Keratinocyte (primary cell): ENCODE measurements at regions not wholly inside any gene's neighbourhood (a gene's known extent, or its start where the extent isn't known, plus 50 kb on each side); places are given as distances from the start of the nearest gene placed in this dataset.
"Not testable (repeated sequence)": the region's sequence is repeated elsewhere in the genome, so short reads cannot be mapped to it uniquely, and the experiment has no call there.

Experiments
- DNase-seq: peaks from one replicate; pipeline ENCODE4 v3.0.0-alpha.2; 2011; ENCODE audit warnings: low read depth, missing footprints, low spot score
- FAIRE-seq: peaks from 2 replicates; lab custom pipeline; 2011; peaks lifted over from hg19 to GRCh38; lab: Jason Lieb, UNC
- H2AFZ ChIP-seq: 2 replicates; pipeline ENCODE4 v1.6.0; 2012; ENCODE audit warnings: low read length, control low read depth, inconsistent platforms; ENCODE audit not compliant: control insufficient read depth
- H3K27ac ChIP-seq: 2 replicates; pipeline ENCODE4 v1.5.1; 2011; ENCODE audit warnings: low read length; ENCODE audit not compliant: control insufficient read depth, insufficient read depth
- H3K27me3 ChIP-seq: 3 replicates; pipeline ENCODE4 v1.6.0; 2011; ENCODE audit warnings: low read length; ENCODE audit not compliant: control insufficient read depth, insufficient read depth; ENCODE audit errors: extremely low read depth
- H3K36me3 ChIP-seq, 2 experiments: 2 replicates in 1 of 2; 3 replicates in 1 of 2; pipeline ENCODE4 v1.5.1; 2011; ENCODE audit warnings: low read length in 2 of 2, mild to moderate bottlenecking in 1 of 2; ENCODE audit not compliant: control insufficient read depth in 2 of 2, insufficient read depth in 2 of 2; ENCODE audit errors: extremely low read depth in 1 of 2
- H3K4me1 ChIP-seq: 3 replicates; pipeline ENCODE4 v1.5.1; 2011; ENCODE audit warnings: low read length; ENCODE audit not compliant: control insufficient read depth, insufficient read depth; ENCODE audit errors: extremely low read depth
- H3K4me2 ChIP-seq: 3 replicates; pipeline ENCODE4 v1.6.0; 2011; ENCODE audit warnings: low read depth, low read length; ENCODE audit not compliant: control insufficient read depth, insufficient read depth; ENCODE audit errors: extremely low read depth
- H3K4me3 ChIP-seq, 3 experiments: fragments of 200-600 bp in 1 of 3; sonication (generic) in 1 of 3; 2 replicates in 2 of 3; 3 replicates in 1 of 3; pipeline ENCODE4 v1.5.1; 2011 to 2016; ENCODE audit warnings: low read length in 3 of 3, mild to moderate bottlenecking in 3 of 3, control low read depth in 2 of 3, inconsistent platforms in 1 of 3, low read depth in 1 of 3, mixed read lengths in 1 of 3, mixed run types in 1 of 3, moderate library complexity in 1 of 3; ENCODE audit not compliant: control insufficient read depth in 2 of 3, insufficient read depth in 2 of 3; ENCODE audit errors: extremely low read depth in 1 of 3
- H3K79me2 ChIP-seq: 2 replicates; pipeline ENCODE4 v1.6.0; 2012; ENCODE audit warnings: low read length; ENCODE audit not compliant: control insufficient read depth, insufficient read depth
- H3K9ac ChIP-seq: 3 replicates; pipeline ENCODE4 v1.6.0; 2011; ENCODE audit warnings: low read length; ENCODE audit not compliant: control insufficient read depth, insufficient read depth; ENCODE audit errors: extremely low read depth
- H3K9me1 ChIP-seq: 3 replicates; pipeline ENCODE4 v1.6.0; 2011; ENCODE audit warnings: low read length; ENCODE audit not compliant: control insufficient read depth, insufficient read depth; ENCODE audit errors: extremely low read depth
- H3K9me3 ChIP-seq: 2 replicates; pipeline ENCODE4 v1.5.1; 2012; ENCODE audit warnings: low read depth, low read length; ENCODE audit not compliant: control insufficient read depth
- H4K20me1 ChIP-seq: 3 replicates; pipeline ENCODE4 v1.6.0; 2011; ENCODE audit warnings: low read length; ENCODE audit not compliant: control insufficient read depth, insufficient read depth; ENCODE audit errors: extremely low read depth
- EZH2 ChIP-seq: IDR thresholded peaks from one replicate; pipeline ENCODE4 v1.6.1; 2012; ENCODE audit warnings: inconsistent platforms, mild to moderate bottlenecking, low read length, moderate library complexity
- dilution Hi-C: fragments of 300-500 bp; cut with MboI; formaldehyde crosslinking; loops from one replicate; pipeline ENCODE4 v1.7.0; 2020; ENCODE audit warnings: low sequenced_read_pairs; ENCODE audit not compliant: extremely low pct_ligation_motif_present
- TF ChIP-seq, protein P1 (sequence below), 3 experiments: IDR thresholded peaks in 1 of 3; conservative IDR thresholded peaks in 1 of 3; optimal IDR thresholded peaks in 1 of 3; 2 replicates in 2 of 3; 3 replicates in 1 of 3; pipeline versions ENCODE3 to v1.5.1; 2011; ENCODE audit warnings: low read length in 3 of 3, mild to moderate bottlenecking in 3 of 3, moderate library complexity in 2 of 3, control low read depth in 1 of 3, inconsistent platforms in 1 of 3; ENCODE audit not compliant: insufficient read depth in 2 of 3; ENCODE audit errors: extremely low read depth in 1 of 3

DNA sequence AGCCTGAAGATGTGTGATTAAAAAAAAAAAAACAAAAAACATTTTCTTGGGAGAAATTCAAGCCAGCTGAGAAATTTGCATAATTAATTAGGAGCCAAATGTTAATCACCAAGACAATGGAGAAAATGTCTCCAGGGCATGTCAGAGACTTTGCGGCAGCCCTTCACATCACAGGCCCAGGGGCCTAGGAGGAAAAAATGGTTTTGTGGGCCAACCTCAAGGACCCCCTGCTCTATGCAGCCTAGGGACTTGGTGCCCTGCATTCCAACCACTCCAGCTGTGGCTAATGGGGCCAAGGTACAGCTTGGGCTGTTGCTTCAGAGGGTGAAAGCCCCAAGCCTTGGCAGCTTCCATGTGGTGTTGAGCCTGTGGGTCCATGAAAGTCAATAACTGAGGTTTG, 241.9 kb upstream of the THUMPD2 start:
- no peak overlapping the region for H3K9ac ChIP-seq
- no peak for DNase-seq
- TF ChIP-seq EZH2: no peak
- TF ChIP-seq, protein P1, sequence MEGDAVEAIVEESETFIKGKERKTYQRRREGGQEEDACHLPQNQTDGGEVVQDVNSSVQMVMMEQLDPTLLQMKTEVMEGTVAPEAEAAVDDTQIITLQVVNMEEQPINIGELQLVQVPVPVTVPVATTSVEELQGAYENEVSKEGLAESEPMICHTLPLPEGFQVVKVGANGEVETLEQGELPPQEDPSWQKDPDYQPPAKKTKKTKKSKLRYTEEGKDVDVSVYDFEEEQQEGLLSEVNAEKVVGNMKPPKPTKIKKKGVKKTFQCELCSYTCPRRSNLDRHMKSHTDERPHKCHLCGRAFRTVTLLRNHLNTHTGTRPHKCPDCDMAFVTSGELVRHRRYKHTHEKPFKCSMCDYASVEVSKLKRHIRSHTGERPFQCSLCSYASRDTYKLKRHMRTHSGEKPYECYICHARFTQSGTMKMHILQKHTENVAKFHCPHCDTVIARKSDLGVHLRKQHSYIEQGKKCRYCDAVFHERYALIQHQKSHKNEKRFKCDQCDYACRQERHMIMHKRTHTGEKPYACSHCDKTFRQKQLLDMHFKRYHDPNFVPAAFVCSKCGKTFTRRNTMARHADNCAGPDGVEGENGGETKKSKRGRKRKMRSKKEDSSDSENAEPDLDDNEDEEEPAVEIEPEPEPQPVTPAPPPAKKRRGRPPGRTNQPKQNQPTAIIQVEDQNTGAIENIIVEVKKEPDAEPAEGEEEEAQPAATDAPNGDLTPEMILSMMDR (optimal IDR thresholded peaks at IDR 0.05 in 1 of 3, IDR thresholded peaks at IDR 0.05 in 1 of 3, conservative IDR thresholded peaks at IDR 0.05 in 1 of 3; ENCODE audit: extremely low read depth in 1 of 3, insufficient read depth in 2 of 3, low read length in 3 of 3): no peak
- no peaks in the 10 kb centered on the region for H3K4me1 ChIP-seq
- no peak for FAIRE-seq
- H3K9me1 ChIP-seq: no peaks in the 10 kb centered on the region
- dilution Hi-C loops: no loop called here
- H3K27ac ChIP-seq: no peak overlapping the region
- no peaks in the 10 kb centered on the region for H3K27me3 ChIP-seq
- no peaks in the 10 kb centered on the region for H4K20me1 ChIP-seq
- H3K9me3 ChIP-seq: peaks cover 12% of the 10 kb centered on the region
- H3K79me2 ChIP-seq: no peaks in the 10 kb centered on the region
- H2AFZ ChIP-seq: no peak overlapping the region
- no peaks in the 10 kb centered on the region for H3K36me3 ChIP-seq
- H3K4me3 ChIP-seq: no peak overlapping the region
- H3K4me2 ChIP-seq: no peak overlapping the region

DNA sequence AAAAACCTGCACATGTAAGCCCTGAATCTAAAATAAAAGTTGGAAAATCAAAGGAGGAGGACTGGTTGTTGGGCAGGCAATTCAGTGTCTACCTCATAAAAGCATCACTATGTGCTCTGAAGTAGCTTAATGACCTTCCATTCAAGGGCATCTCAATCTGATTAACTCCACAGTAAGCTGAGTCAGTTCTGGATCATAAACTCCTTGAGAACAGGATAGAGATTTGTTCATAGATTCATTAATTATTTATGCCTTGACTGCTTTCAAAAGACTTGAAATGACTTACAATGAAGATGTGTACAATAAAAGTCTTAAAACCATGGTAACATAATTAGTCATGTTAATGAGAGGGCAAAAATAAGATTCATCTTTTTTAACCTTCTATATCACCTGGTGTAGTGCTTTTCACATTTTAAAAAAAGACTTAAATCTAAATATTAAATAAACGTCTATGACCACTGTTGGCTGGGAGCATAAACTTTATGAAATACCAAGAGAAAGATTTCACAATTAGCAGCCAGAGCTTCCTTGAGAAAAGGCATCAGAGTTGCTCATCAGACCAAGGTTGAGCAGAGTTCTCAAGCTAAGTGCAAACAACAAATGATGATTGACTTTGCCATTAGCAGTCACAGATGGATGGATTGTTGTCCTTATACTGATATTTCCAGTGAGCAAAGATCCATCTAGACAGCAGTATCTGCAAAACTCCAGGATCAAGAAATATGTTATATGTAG, 237.3 kb upstream of the THUMPD2 start:
- DNase-seq (no peak), FAIRE-seq (no peak)
- H3K4me2 ChIP-seq: no peak overlapping the region
- TF ChIP-seq, protein P1 (optimal IDR thresholded peaks at IDR 0.05 in 1 of 3, IDR thresholded peaks at IDR 0.05 in 1 of 3, conservative IDR thresholded peaks at IDR 0.05 in 1 of 3; ENCODE audit: extremely low read depth in 1 of 3, insufficient read depth in 2 of 3, low read length in 3 of 3): no peak
- no peak for TF ChIP-seq EZH2
- H3K4me3 ChIP-seq: no peak overlapping the region
- no peak overlapping the region for H2AFZ ChIP-seq
- no peaks in the 10 kb centered on the region for H4K20me1 ChIP-seq
- no peaks in the 10 kb centered on the region for H3K79me2 ChIP-seq
- H3K9me1 ChIP-seq: no peaks in the 10 kb centered on the region
- dilution Hi-C loops: no loop called here
- H3K9ac ChIP-seq: no peak overlapping the region
- H3K4me1 ChIP-seq: no peaks in the 10 kb centered on the region
- peaks cover 6% of the 10 kb centered on the region for H3K9me3 ChIP-seq
- H3K27ac ChIP-seq: no peak overlapping the region
- H3K27me3 ChIP-seq: no peaks in the 10 kb centered on the region
- no peaks in the 10 kb centered on the region for H3K36me3 ChIP-seq

DNA sequence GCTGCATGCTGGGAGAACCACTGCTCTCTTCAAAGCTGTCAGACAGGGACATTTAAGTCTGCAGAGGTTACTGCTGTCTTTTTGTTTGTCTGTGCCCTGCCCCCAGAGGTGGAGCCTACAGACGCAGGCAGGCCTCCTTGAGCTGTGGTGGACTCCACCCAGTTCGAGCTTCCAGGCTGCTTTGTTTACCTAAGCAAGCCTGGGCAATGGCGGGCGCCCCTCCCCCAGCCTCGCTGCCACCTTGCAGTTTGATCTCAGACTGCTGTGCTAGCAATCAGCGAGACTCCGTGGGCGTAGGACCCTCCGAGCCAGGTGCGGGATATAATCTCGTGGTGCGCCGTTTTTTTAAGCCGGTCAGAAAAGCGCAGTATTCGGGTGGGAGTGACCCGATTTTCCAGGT, 234.9 kb upstream of the THUMPD2 start:
- dilution Hi-C loops, H3K4me1 ChIP-seq, H3K9me1 ChIP-seq, H4K20me1 ChIP-seq, H3K4me2 ChIP-seq, H3K36me3 ChIP-seq, DNase-seq, FAIRE-seq, H3K9me3 ChIP-seq, H3K9ac ChIP-seq, H2AFZ ChIP-seq, H3K27me3 ChIP-seq, H3K4me3 ChIP-seq, H3K79me2 ChIP-seq, H3K27ac ChIP-seq: not testable (repeated sequence)
